Hippocampal formation (tissue), 2 donors: ENCODE measurements at regions not wholly inside any gene's neighbourhood (a gene's known extent, or its start where the extent isn't known, plus 50 kb on each side); places are given as distances from the start of the nearest gene placed in this dataset.
A peak's percentile ranks its signal among the peaks of the same experiment; 100 is the strongest.
"Not testable (repeated sequence)": the region's sequence is repeated elsewhere in the genome, so short reads cannot be mapped to it uniquely, and the experiment has no call there.

Experiments
- DNase-seq, 2 donors: peaks; one replicate each; lab custom pipeline; 2025; lab: John Stamatoyannopoulos, UW

DNA sequence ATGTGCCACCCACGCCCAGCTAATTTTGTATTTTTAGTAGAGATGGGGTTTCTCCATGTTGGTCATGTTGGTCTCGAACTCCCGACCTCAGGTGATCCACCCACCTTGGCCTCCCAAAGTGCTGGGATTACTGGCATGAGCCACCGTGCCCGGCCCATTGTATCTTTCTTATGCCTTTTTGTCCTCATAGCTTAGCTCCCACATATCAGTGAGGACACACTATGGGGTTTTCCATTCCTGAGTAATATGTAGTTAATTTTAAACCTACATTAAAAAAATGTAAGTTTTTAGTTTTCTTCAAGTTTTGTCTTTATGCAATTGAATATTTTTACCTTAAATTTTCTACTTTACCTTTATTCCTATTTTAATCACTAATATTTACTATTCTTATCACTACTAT is 100.2 kb downstream of the SOCS6 start:
- DNase-seq: not testable (repeated sequence)

DNA sequence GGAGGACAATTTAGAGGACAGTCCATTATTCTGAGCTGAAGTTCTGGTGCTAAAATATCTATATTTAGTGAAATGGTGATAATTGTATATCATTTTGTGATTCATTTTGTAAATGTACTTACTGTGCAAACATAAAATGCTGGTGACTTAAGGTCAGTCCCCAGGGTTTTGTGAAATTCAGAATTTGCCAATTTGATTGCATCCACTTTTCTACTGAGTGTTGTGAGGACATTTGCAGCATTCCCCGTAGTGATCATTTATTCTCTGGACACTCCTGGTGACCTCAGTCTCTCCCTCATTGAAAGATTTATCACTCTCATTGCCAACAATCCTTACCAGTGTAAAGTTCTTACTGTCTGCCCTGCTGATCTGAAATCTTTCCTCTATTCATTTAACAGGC is 98.2 kb downstream of the SOCS6 start:
- DNase-seq: no peak

DNA sequence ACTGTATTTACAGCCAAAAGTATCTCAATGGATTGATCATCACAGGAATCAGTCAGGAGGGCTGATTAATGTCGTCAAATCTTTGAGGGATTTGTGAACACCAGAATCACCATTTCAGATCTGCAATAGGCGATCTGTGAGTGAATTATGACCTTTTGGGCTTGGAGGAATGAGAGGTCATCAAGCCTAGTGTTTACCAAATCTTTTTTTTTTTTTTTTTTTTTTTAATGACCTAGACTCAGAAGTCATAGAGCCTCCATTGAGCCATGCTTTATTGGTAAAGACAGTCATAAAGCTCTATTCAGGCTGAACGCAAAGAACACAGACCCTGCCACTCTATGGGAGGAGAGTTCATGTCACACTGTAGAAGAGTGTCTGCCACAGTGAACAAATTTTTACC is 97.7 kb downstream of the SOCS6 start:
- DNase-seq: no peak

- no peak for DNase-seq
Measured at GRCh38 chr18:70385474-70385873, 96.6 kb downstream of the SOCS6 start.

DNA sequence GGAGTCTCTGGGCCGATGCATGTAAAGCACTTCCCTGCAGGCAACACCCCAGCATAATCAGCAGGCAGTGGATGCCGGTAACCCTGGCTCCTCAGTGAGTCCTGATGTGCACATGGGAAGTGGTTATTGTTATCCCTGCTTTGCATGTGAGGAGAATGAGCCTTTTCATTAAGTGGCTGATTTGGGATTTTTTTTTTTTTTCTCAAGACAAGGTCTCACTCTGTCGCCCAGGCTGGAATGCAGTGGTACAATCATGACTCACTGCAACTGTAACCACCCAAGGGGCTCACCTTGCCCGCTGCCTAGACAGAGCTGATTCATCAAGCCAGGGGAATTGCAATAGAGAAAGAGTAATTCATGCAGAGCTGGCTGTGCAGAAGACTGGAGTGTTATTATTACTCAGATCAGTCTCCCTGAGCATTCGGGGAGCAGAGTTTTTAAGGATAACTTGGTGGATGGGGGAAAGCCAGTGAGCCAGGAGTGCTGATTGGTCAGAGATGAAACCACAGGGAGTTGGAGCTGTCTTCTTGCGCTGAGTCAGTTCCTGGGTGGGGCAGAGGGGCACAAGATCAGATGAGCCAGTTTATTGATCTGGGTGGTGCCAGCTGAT is 95.4 kb downstream of the SOCS6 start:
- DNase-seq: no peak

DNA sequence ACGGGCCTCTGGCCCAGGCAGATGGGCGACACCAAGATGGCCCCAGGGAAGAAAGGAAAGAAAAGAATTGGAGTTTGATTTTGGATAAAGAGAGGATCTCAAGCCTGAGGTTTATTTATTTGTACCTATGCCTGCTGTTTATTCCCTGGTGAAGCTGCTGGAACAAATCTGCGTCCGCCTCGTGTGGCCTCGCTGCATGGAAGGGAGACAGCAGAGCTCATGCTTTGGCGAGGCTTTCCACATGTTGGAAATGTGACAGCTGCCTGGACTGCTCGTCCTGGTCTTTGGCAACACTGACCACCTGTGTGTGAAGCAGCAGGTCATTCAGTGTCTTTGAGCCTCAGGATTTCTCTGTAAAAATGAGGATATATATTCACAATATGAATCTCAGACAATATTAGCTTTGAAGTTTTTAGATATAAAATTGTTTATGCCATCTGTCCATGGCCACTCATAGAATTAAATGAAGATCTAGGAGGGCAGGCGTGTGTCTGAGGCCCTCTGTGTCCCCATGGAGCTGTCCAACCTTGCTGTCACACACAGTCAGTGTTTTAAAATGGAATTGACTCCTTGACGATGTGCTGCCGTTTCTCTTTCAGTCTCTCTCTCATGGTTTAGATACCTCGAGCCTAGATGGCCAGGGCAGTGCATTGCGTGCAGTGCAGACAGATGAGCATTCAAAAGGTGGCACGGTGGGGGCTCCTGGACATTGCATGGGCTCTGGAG is 94.3 kb downstream of the SOCS6 start:
- no peak for DNase-seq

GRCh38 chr18:70382017-70382416 is 93.2 kb downstream of the SOCS6 start:
- peak in 1 of 2 donors; percentile 9 for DNase-seq

DNA sequence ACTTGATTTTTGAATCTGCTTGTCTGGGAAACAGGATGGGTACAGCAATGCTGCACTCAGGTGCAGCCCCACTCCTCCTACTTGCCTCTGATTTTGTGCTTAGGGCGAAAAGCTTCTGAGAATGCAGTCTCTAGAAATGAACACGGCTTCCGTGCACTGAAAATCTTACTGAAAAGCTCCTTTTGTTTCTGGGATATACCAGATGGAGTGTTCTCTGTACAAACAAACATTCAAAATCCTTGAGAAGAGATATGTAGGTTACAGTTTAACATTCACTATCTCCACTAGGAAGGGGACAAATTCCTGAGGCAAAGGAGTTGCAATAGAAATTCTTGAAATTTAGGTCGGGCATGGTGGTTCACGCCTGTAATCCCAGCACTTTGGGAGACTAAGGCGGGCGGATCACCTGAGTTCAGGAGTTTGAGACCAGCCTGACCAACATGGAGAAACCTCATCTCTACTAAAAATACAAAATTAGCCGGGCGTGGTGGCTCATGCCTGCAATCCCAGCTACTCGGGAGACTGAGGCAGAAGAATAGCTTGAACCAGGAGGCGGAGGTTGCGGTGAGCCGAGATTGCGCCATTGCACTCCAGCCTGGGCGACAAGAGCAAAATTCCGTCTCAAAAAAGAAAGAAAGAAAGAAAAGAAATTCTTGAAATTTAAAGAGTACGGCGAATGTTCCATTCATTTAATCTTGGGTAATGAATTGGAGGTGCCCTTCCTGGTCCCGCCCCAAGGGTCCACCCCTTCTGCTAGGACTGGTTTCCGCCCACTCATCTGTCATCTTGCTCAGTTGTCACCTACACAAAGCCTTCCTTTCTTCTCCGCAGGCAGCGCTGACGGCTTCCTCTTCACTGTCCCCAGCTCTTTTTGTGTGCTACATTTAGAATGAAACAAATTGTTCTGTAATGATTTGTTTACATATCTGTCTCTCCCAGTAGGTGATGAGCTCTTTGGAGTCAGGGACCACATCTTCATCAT is 92.4 kb downstream of the SOCS6 start:
- peak; percentile 65 to 70 for DNase-seq
